ENCODE measurements at regions not wholly inside any gene's neighbourhood (a gene's known extent, or its start where the extent isn't known, plus 50 kb on each side); places are given as distances from the start of the nearest gene placed in this dataset.

GRCh38 chr13:106163426-106163825 lies 372.0 kb downstream of the EFNB2 start:
- no peak for TF ChIP-seq EP300 (IDR thresholded peaks at IDR 0.05)
- TF ChIP-seq CTCF (IDR thresholded peaks at IDR 0.05), result no peak
- TF ChIP-seq POLR2AphosphoS5 (IDR thresholded peaks at IDR 0.05), result no peak

Measured in esophagus muscularis mucosa (tissue), 4 donors.